ENCODE measurements at regions not wholly inside any gene's neighbourhood (a gene's known extent, or its start where the extent isn't known, plus 50 kb on each side); places are given as distances from the start of the nearest gene placed in this dataset.

- no peak for ATAC-seq
- no peak for TF ChIP-seq TSHZ2 (CRISPR knock-in tag; IDR thresholded peaks at IDR 0.05)
- no peak for TF ChIP-seq ZC3H10 (CRISPR knock-in tag; IDR thresholded peaks at IDR 0.05)
- TF ChIP-seq RARB (CRISPR knock-in tag; IDR thresholded peaks at IDR 0.05): no peak
- TF ChIP-seq SNAI2 (CRISPR knock-in tag; IDR thresholded peaks at IDR 0.05): no peak
- TF ChIP-seq GLIS3 (CRISPR knock-in tag; IDR thresholded peaks at IDR 0.05): no peak
Observed at GRCh38 chr11:57938351-57938750, 85.3 kb upstream of the OR9Q1 start.

- ATAC-seq: no peak
- TF ChIP-seq CSRNP3 (CRISPR knock-in tag; IDR thresholded peaks at IDR 0.05) (no peak), BACH2 (CRISPR knock-in tag; IDR thresholded peaks at IDR 0.05; ENCODE audit: borderline replicate concordance) (no peak), ESRRG (CRISPR knock-in tag; IDR thresholded peaks at IDR 0.05) (no peak), POU6F1 (CRISPR knock-in tag; IDR thresholded peaks at IDR 0.05; ENCODE audit: borderline replicate concordance, low read depth) (no peak), CREB5 (CRISPR knock-in tag; IDR thresholded peaks at IDR 0.05; ENCODE audit: low read depth) (no peak), CSDC2 (CRISPR knock-in tag; IDR thresholded peaks at IDR 0.05) (no peak)
Observed at GRCh38 chr11:57940044-57940756, 83.5 kb upstream of the OR9Q1 start.

GRCh38 chr11:57941875-57942274, 81.8 kb upstream of the OR9Q1 start:
- TF ChIP-seq TCF4 (CRISPR knock-in tag; IDR thresholded peaks at IDR 0.05; ENCODE audit: borderline replicate concordance): no peak
- TF ChIP-seq CSDC2 (CRISPR knock-in tag; IDR thresholded peaks at IDR 0.05): no peak
- no peak for TF ChIP-seq ZNF565 (CRISPR knock-in tag; conservative IDR thresholded peaks at IDR 0.05; ENCODE audit: low read depth)
- no peak for TF ChIP-seq POU6F1 (CRISPR knock-in tag; IDR thresholded peaks at IDR 0.05; ENCODE audit: borderline replicate concordance, low read depth)
- TF ChIP-seq BACH2 (CRISPR knock-in tag; IDR thresholded peaks at IDR 0.05; ENCODE audit: borderline replicate concordance): no peak
- no peak for TF ChIP-seq RARB (CRISPR knock-in tag; IDR thresholded peaks at IDR 0.05)
- TF ChIP-seq ZNF70 (CRISPR knock-in tag; IDR thresholded peaks at IDR 0.05): no peak
- TF ChIP-seq PPARA (CRISPR knock-in tag; IDR thresholded peaks at IDR 0.05; ENCODE audit: borderline replicate concordance): no peak
- TF ChIP-seq ZC3H10 (CRISPR knock-in tag; IDR thresholded peaks at IDR 0.05): no peak
- no peak for TF ChIP-seq PATZ1 (CRISPR knock-in tag; IDR thresholded peaks at IDR 0.05; ENCODE audit: borderline replicate concordance)
- TF ChIP-seq ARNTL (CRISPR knock-in tag; IDR thresholded peaks at IDR 0.05; ENCODE audit: borderline replicate concordance, low read depth): no peak
- ATAC-seq: no peak

Measured in SK-N-SH treated with all-trans-retinoic acid at 6 μM for 48 hours (cell line).